Osteoblast (primary cell): ENCODE measurements at regions not wholly inside any gene's neighbourhood (a gene's known extent, or its start where the extent isn't known, plus 50 kb on each side); places are given as distances from the start of the nearest gene placed in this dataset.

Experiments
- DNase-seq: peaks from one replicate; pipeline ENCODE4 v3.0.0; 2011; ENCODE audit warnings: low spot score, mixed read lengths; ENCODE audit not compliant: insufficient read length; ENCODE audit errors: missing footprints
- H2AFZ ChIP-seq: 2 replicates; pipeline ENCODE4 v1.6.0; 2011; ENCODE audit warnings: mild to moderate bottlenecking, low read length
- H3K27ac ChIP-seq: 2 replicates; pipeline ENCODE4 v1.5.1; 2011; ENCODE audit warnings: mild to moderate bottlenecking, low read depth, low read length, moderate library complexity
- H3K27me3 ChIP-seq: 2 replicates; pipeline ENCODE4 v1.6.0; 2012; ENCODE audit warnings: mild to moderate bottlenecking, control low read depth, inconsistent platforms, low read length, moderate library complexity; ENCODE audit not compliant: insufficient read depth
- H3K36me3 ChIP-seq: 2 replicates; pipeline ENCODE4 v1.5.1; 2011; ENCODE audit warnings: mild to moderate bottlenecking, low read length, control low read depth, moderate library complexity; ENCODE audit not compliant: insufficient read depth
- H3K4me1 ChIP-seq: 2 replicates; pipeline ENCODE4 v1.5.1; 2011; ENCODE audit warnings: mild to moderate bottlenecking, low read length, control low read depth, moderate library complexity; ENCODE audit not compliant: insufficient read depth
- H3K4me2 ChIP-seq: 2 replicates; pipeline ENCODE4 v1.6.0; 2011; ENCODE audit warnings: mild to moderate bottlenecking, low read length; ENCODE audit not compliant: insufficient read depth
- H3K4me3 ChIP-seq: fragments of 200-600 bp; sonication (generic); 3 replicates; pipeline ENCODE4 v1.5.1; 2012; ENCODE audit warnings: mild to moderate bottlenecking, low read length, inconsistent platforms; ENCODE audit not compliant: insufficient read depth
- H3K79me2 ChIP-seq: 2 replicates; pipeline ENCODE4 v1.6.0; 2012; ENCODE audit warnings: mild to moderate bottlenecking, low read length, control low read depth, inconsistent platforms; ENCODE audit not compliant: insufficient read depth
- H3K9me3 ChIP-seq: 2 replicates; pipeline ENCODE4 v1.5.1; 2011; ENCODE audit warnings: low read depth, low read length, control low read depth
- H4K20me1 ChIP-seq: 2 replicates; pipeline ENCODE4 v1.6.0; 2012; ENCODE audit warnings: mild to moderate bottlenecking, low read length, control low read depth; ENCODE audit not compliant: insufficient read depth
- TF ChIP-seq, protein P1 (sequence below): IDR thresholded peaks from 2 replicates; pipeline ENCODE4 v1.5.1; 2011; ENCODE audit warnings: mild to moderate bottlenecking, low read depth, low read length, moderate library complexity; ENCODE audit errors: extremely low read depth

DNA sequence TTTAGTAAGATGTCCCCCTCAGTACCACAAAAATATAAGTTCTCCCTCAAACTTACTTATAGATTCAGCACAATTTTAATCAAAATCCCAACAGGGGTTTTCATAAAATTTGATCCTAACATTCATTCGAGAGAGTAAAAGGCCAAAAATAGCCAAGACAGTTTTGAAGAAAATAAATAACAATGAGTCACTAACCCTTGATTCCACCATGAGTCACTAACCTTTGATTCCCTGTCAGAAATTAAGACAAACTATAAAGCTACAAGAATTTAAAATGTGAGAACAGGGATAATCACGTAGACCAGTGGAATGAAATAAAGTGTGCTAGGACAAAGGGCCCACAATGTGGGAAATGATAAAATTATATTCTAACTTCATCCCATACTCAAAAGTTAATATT, 320.3 kb downstream of the SUCLA2 start:
- DNase-seq = no peak
- TF ChIP-seq, protein P1, sequence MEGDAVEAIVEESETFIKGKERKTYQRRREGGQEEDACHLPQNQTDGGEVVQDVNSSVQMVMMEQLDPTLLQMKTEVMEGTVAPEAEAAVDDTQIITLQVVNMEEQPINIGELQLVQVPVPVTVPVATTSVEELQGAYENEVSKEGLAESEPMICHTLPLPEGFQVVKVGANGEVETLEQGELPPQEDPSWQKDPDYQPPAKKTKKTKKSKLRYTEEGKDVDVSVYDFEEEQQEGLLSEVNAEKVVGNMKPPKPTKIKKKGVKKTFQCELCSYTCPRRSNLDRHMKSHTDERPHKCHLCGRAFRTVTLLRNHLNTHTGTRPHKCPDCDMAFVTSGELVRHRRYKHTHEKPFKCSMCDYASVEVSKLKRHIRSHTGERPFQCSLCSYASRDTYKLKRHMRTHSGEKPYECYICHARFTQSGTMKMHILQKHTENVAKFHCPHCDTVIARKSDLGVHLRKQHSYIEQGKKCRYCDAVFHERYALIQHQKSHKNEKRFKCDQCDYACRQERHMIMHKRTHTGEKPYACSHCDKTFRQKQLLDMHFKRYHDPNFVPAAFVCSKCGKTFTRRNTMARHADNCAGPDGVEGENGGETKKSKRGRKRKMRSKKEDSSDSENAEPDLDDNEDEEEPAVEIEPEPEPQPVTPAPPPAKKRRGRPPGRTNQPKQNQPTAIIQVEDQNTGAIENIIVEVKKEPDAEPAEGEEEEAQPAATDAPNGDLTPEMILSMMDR = no peak

DNA sequence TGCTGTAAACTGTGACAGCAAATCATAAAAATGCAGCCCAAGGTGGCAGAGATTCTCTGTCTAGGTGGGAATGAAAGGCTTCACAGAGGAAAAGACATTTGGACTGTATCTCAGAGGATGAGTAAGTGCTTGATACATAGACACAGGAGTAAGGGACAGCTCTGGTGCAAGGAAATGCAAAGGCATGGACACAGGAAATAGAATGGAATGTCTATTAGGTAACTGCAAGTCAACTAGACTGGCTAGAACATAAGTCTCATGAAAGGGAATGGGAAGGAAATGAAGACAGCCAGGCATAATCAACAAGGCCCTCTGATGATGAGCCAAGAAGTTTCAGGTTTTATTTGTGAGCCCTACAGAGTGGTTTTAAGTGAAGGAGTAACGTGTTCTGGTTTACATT, 321.7 kb downstream of the SUCLA2 start:
- H3K9me3 ChIP-seq = no peaks in the 10 kb centered on the region
- peaks cover 9% of the 10 kb centered on the region for H3K4me1 ChIP-seq
- no peak overlapping the region for H3K4me3 ChIP-seq
- no peaks in the 10 kb centered on the region for H3K79me2 ChIP-seq
- no peak for DNase-seq
- no peak overlapping the region for H3K27ac ChIP-seq
- no peaks in the 10 kb centered on the region for H3K27me3 ChIP-seq
- TF ChIP-seq, protein P1 = no peak
- H3K4me2 ChIP-seq = no peak overlapping the region
- H3K36me3 ChIP-seq = no peaks in the 10 kb centered on the region
- H4K20me1 ChIP-seq = no peaks in the 10 kb centered on the region
- no peak overlapping the region for H2AFZ ChIP-seq

More for the DNA sequence above, 320.3 kb downstream of the SUCLA2 start:
- Histone ChIP-seq H4K20me1 (no peaks in the 10 kb centered on the region), H3K27ac (no peak overlapping the region), H3K4me2 (no peak overlapping the region), H3K79me2 (no peaks in the 10 kb centered on the region), H3K36me3 (no peaks in the 10 kb centered on the region), H3K4me1 (peaks cover 9% of the 10 kb centered on the region), H3K27me3 (no peaks in the 10 kb centered on the region), H3K4me3 (no peak overlapping the region), H3K9me3 (no peaks in the 10 kb centered on the region), H2AFZ (no peak overlapping the region)

DNA sequence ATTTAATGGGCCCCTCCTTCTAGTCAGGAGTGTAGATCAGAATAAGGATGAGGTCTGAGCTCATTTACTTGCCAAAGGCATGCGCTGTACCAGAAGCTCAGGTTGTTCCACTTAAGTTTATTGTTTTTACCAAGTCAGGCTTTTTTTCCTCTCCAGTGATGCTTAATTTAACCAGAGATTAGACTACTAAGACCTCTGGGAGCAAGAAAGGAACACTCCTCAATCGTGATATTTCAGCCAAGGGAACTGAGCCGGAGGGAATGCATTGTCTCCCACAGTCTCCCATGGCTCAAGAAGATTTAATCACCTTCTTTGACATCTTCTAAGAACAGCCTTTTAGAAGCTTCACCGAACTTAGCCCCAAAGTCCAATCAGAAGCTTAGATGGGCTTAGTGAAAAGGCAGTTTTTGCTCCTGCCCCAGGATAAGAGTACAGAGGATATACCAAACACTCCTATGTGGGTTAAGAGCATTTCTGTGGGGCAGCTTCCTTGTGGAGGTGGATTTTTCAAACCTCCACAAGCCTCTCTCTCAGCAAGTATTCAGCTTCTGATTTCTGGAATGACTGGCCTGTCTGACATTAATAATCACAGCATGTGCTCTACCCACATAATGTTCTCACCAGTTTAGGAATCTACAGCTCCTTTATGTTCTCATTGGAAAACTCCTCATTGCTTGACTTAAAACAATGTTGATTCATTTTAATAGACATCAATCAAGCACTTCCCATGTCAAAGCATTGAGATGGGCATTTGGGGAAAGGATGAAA, 322.7 kb downstream of the SUCLA2 start:
- no peak overlapping the region for H3K4me2 ChIP-seq
- no peaks in the 10 kb centered on the region for H3K27me3 ChIP-seq
- H2AFZ ChIP-seq = no peak overlapping the region
- H3K36me3 ChIP-seq = no peaks in the 10 kb centered on the region
- H4K20me1 ChIP-seq = no peaks in the 10 kb centered on the region
- no peaks in the 10 kb centered on the region for H3K79me2 ChIP-seq
- TF ChIP-seq, protein P1 = no peak
- H3K4me1 ChIP-seq = peaks cover 12% of the 10 kb centered on the region
- DNase-seq = no peak
- H3K9me3 ChIP-seq = no peaks in the 10 kb centered on the region
- H3K27ac ChIP-seq = no peak overlapping the region
- H3K4me3 ChIP-seq = no peak overlapping the region

DNA sequence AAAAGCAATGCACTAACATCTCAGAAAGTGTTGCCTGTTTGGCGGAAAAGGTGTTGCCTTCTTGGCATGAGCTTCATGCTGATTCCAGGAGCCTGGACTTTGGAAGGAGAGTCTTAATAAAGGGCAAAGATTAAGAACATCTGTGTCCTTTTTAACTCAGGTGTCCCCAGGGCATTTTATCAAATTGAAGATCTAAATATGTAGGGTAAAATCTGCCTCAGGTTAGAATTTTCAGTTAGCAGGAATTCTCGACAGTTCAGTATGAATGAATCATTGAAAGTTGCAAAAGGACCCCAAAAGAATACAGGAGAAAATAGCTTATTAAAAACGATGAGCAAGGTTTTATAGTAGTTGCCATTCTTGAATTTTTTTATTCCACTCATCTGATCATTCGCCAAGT, 325.2 kb downstream of the SUCLA2 start:
- H3K79me2 ChIP-seq = no peaks in the 10 kb centered on the region
- H4K20me1 ChIP-seq = no peaks in the 10 kb centered on the region
- H2AFZ ChIP-seq = no peak overlapping the region
- peak; percentile 49 for DNase-seq
- no peaks in the 10 kb centered on the region for H3K27me3 ChIP-seq
- H3K4me2 ChIP-seq = no peak overlapping the region
- H3K27ac ChIP-seq = no peak overlapping the region
- H3K4me3 ChIP-seq = no peak overlapping the region
- H3K36me3 ChIP-seq = no peaks in the 10 kb centered on the region
- H3K9me3 ChIP-seq = no peaks in the 10 kb centered on the region
- TF ChIP-seq, protein P1 = no peak
- H3K4me1 ChIP-seq = peaks cover 15% of the 10 kb centered on the region
